Esophagus muscularis mucosa (tissue), 4 donors: ENCODE measurements at regions not wholly inside any gene's neighbourhood (a gene's known extent, or its start where the extent isn't known, plus 50 kb on each side); places are given as distances from the start of the nearest gene placed in this dataset.

ENCODE experiments used
- EP300 ChIP-seq: sonication (generic); formaldehyde crosslinking; IDR thresholded peaks from one replicate; pipeline ENCODE4 v1.6.1; 2017; ENCODE audit warnings: antibody characterized with exemption
- POLR2A ChIP-seq: fragments of 450-650 bp; IDR thresholded peaks from one replicate; pipeline ENCODE4 v1.6.1; 2017; ENCODE audit warnings: antibody characterized with exemption, moderate library complexity, mild to moderate bottlenecking, low read depth
- POLR2AphosphoS5 ChIP-seq, 2 donors: sonication (generic); formaldehyde crosslinking; IDR thresholded peaks; one replicate each; pipeline ENCODE4 v1.6.1; 2017; ENCODE audit warnings: antibody characterized with exemption in 2 of 2
- TF ChIP-seq, protein P1 (sequence below), 3 experiments: fragments of 200-600 bp in 2 of 3; fragments of 450-650 bp in 1 of 3; sonication (generic) in 2 of 3; IDR thresholded peaks; one replicate each; pipeline ENCODE4 v1.5.1; 2017 to 2019; ENCODE audit warnings: antibody characterized with exemption in 3 of 3, mild to moderate bottlenecking in 2 of 3, moderate library complexity in 1 of 3

GRCh38 chr11:22138264-22138663 lies 54.6 kb upstream of the ANO5 start:
- TF ChIP-seq, protein P1, sequence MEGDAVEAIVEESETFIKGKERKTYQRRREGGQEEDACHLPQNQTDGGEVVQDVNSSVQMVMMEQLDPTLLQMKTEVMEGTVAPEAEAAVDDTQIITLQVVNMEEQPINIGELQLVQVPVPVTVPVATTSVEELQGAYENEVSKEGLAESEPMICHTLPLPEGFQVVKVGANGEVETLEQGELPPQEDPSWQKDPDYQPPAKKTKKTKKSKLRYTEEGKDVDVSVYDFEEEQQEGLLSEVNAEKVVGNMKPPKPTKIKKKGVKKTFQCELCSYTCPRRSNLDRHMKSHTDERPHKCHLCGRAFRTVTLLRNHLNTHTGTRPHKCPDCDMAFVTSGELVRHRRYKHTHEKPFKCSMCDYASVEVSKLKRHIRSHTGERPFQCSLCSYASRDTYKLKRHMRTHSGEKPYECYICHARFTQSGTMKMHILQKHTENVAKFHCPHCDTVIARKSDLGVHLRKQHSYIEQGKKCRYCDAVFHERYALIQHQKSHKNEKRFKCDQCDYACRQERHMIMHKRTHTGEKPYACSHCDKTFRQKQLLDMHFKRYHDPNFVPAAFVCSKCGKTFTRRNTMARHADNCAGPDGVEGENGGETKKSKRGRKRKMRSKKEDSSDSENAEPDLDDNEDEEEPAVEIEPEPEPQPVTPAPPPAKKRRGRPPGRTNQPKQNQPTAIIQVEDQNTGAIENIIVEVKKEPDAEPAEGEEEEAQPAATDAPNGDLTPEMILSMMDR (IDR thresholded peaks at IDR 0.05), result no peak
- TF ChIP-seq POLR2A (no peak), EP300 (no peak), POLR2AphosphoS5 (IDR thresholded peaks at IDR 0.05) (no peak)
